GM12872 (cell line): ENCODE measurements at regions not wholly inside any gene's neighbourhood (a gene's known extent, or its start where the extent isn't known, plus 50 kb on each side); places are given as distances from the start of the nearest gene placed in this dataset.

Experiments used
- CTCF ChIP-seq: IDR thresholded peaks from 3 replicates; pipeline ENCODE4 v1.5.1; 2011; ENCODE audit warnings: low read depth, mild to moderate bottlenecking, low read length, moderate library complexity; ENCODE audit not compliant: insufficient read depth

- no peak for TF ChIP-seq CTCF
Measured at GRCh38 chrX:39577206-39577984, 520.4 kb downstream of the BCOR start.

- TF ChIP-seq CTCF = no peak
Measured at GRCh38 chrX:39577985-39578869, 519.5 kb downstream of the BCOR start.

DNA sequence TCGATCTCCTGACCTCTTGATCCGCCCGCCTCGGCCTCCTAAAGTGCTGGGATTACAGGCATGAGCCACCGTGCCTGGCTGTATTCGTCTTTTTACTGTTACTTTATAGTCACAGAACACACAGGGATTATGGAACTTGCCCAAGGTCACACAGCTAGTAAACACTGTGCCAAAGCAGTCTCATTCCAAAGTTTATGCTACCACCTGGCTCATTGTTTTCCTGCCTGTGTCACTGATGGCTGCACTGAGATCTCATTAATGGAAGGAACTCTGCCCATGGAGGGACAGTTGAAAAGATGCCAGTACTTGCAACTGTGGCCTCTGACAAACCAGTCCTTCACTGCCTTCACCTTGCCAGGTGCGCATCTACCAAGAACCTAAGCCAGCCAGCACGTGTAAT lies 517.7 kb downstream of the BCOR start:
- no peak for TF ChIP-seq CTCF

DNA sequence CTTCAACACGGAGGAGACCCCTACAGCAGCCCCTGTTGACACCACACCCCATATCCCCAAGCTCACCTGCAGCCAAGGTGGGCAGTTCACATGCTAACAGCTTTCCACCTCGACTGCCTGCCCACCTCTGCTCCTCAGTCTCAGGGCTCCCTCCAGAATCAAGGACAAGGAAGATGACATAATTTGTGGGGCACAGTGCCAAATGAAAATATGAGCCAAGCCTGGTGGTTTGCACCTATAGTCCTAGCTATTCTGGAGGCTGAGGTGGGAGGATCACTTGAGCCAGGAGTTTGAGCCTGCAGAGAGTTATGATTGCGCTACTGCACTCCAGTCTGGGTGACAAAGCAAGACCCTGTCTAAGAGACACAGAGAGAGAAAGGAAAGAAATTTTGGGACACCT lies 516.3 kb downstream of the BCOR start:
- no peak for TF ChIP-seq CTCF

GRCh38 chrX:39582091-39582490 lies 515.7 kb downstream of the BCOR start:
- no peak for TF ChIP-seq CTCF

DNA sequence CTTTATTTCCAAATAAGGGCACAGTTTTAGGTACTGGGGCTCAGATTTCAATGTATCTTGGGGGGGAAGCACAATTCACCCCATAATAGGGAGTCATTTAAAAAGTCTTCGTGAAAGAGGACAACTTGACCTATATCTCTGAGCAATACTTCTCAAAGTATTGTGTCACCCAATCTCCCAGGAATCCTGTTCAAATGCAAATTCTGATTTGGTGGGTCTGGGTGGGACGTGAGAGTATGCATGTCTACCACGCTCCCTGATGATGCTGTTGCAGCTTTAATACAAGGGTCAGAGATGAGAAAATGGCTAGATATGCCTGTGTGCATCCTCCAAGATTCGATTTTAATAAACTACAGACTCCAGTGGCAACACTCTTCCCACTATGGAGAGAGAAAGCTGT lies 514.8 kb downstream of the BCOR start:
- TF ChIP-seq CTCF = no peak

- TF ChIP-seq CTCF = no peak
Measured at GRCh38 chrX:39585808-39586207, 511.9 kb downstream of the BCOR start.
